Activated T-helper 9 cell treated with anti-CD3 and anti-CD28 coated beads, Interleukin-2, amount 50 U/mL, for 16 hours (primary cell): ENCODE measurements at regions not wholly inside any gene's neighbourhood (a gene's known extent, or its start where the extent isn't known, plus 50 kb on each side); places are given as distances from the start of the nearest gene placed in this dataset.
"Not testable (repeated sequence)": the region's sequence is repeated elsewhere in the genome, so short reads cannot be mapped to it uniquely, and the experiment has no call there.

ENCODE experiments used
- DNase-seq: peaks from one replicate; pipeline ENCODE4 v3.0.0-alpha.2; 2020; ENCODE audit warnings: low read depth

DNA sequence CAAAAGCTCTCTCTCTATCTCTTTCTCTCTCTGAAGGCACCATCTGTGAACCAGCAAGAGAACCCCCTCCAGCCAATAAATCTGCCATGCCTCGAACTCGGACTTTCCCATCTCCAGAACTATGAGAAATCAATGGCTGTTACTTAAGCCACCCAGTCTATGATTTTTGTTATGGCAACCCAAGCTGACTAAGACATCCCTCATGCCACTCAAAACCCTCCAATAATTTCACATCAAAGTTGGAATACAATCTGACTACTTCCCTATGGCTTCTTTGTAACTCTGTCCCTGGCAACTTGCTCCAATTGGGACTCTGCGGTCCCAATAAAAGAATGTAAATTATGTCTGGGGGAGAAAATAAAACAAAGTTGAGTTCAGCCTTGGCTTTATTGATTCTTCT is 265.7 kb downstream of the SHOX start:
- no peak for DNase-seq

DNA sequence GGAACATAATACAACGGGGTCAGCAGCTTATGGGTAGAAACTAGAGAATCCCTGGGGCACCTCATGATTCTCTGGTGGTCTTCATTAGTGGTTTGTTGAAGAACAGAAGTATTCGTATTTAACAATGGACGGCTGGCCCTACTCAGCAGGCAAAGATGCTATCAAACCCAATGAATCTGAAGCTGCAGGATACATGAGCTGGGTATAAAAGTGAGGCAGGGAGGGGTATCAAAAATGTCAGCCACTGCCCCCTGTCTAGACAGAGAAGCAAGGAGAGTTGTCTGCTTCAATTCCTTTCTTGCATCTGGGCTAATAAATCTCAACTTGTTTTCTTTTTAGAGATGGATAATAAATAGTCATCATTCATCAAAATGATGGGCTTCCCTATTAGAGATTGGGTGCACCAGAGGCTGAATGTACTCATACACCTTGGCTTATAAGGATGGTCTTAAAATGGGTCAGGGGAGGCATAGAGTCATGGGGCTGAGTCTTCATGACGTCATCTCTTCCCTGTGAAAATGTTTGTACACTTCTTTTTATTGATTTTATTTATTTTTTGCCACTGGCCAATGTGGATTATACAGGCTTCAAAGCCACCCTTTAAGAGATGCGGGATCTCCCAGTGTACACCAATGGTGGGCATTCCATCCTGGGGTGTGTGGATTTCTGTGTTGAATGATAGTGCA is 259.5 kb downstream of the SHOX start:
- no peak for DNase-seq

DNA sequence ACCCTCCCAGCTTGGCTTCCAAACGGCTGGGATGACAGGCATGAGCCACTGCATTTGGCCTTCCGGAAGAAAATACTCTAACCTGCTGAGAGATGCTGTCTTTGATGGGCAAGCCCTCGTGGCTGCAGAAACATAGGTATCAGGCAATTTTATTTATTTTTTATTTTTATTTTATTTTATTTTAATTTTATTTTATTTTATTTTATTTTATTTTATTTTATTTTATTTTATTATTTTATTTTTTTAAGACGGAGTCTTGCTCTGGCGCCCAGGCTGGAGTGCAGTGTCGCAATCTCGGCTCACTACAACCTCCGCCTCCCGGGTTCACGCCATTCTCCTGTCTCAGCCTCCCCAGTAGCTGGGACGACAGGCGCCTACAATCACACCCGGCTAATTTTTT is 257.1 kb downstream of the SHOX start:
- DNase-seq, result not testable (repeated sequence)

DNA sequence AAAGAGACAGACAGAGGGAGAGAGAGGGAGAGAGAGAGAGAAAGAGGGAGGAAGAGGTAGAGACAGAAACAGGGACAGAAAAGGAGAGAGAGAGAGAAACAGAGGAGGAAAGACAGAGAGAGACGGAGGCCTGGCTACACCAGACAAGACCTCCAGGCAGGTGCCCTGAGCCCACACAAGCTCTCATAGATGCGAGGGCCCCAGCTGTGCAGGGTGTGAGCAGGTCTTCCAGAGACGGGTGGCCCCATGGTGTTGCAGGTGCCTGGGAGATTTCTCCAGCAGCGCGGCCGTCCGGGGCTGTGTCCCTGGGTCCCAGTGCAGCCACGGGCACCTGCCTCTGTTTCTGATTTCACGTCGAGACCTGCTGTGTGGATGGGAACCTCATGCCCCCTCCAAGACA is 253.0 kb downstream of the SHOX start:
- DNase-seq, result no peak

DNA sequence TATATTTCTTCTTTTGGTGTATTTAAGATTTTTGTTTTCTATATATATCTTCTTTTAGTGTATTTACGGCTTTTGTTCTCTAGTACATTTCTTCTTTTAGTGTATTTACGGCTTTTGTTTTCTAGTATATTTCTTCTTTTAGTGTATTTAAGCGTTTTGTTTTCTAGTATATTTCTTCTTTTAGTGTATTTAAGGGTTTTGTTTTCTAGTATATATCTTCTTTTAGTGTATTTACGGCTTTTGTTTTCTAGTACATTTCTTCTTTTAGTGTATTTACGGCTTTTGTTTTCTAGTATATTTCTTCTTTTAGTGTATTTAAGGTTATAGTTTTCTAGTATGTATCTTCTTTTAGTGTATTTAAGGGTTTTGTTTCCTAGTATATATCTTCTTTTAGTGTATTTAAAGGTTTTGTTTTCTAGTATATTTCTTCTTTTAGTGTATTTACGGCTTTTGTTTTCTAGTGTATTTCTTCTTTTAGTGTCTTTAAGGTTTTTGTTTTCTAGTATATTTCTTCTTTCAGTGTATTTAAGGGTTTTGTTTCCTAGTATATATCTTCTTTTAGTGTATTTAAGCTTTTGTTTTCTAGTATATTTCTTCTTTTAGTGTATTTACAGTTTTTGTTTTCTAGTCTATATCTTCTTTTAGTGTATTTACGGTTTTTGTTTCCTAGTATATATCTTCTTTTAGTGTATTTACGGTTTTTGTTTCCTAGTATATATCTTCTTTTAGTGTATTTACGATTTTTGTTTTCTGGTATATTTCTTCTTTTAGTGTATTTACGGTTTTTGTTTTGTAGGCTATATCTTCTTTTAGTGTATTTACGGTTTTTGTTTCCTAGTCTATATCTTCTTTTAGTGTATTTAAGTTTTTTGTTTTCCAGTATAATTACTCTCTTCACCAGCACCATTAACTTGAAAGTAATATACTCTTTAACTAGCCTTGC is 249.4 kb downstream of the SHOX start:
- DNase-seq, result not testable (repeated sequence)

DNA sequence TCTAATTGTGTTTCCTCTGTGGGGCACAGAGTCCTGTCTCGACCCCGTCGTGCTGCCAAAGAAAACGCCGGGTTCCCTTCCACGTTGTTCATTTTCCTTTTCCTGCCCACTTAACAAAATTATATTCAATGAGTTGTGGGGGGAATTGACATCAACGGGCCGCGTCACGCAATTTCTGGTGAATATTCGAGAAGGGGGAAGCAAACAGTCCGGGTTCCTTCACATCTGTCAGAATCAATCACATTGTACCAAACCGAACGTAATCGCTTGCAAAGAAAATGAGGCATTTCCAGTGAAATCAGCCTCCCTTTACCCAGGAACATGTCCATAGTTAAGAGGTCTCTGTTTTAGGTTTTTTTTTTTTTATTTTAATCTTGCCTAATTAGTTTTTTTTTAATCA is 243.5 kb downstream of the SHOX start:
- no peak for DNase-seq

DNA sequence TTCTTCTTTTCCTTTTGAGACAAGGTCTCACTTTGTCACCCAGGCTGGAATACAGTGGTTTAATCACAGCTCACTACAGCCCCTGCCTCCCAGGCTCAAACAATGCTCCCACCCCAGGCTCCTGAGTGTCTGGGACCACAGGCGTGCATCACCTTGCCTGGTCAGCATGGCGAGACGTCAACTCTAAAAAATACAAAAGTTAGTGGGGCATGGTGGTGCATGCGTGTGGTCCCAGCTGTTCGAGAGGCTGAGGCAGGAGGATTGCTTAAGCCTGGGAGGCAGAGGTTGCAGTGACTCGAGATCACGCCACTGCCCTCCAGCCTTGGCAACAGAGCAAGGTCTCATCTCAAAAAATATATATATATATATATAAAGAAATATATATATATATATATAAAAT is 242.4 kb downstream of the SHOX start:
- DNase-seq, result no peak

DNA sequence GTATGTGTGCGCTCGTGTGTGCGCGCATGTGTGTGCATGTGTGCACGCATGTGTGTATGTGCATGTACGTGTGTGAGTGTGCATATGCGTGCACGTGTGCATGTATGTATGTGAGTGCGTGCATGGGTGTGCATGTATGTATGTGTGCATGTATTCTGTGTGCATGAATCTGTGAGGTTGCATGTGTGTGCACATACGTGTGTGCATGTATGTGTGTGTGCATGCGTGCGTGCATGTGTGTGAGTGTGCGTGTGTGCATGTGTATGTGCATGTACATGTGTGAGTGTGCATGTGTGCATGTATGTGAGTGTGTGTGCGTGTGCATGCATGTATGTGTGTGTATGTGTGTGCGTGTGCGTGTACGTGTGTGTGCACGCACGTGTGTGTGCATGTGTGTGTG is 241.5 kb downstream of the SHOX start:
- DNase-seq, result no peak

DNA sequence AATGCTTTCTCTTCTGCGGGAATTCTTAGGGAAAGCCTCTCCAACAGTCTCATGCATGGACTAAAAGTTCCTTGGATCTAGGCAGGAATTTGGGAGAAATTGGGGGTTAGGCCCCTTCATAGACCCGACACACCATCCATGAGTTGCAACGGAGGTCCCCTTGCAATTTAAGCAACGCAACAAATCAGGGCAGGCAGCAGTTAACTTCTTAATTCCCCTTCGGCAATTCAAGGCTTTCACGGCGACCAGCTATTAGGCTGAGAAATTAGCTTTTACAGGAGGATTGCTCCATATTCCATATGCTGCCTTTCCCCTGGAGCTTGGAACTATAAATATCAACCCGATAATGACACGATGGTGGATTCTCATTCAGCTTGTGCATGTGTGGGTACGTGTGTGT is 241.0 kb downstream of the SHOX start:
- no peak for DNase-seq

DNA sequence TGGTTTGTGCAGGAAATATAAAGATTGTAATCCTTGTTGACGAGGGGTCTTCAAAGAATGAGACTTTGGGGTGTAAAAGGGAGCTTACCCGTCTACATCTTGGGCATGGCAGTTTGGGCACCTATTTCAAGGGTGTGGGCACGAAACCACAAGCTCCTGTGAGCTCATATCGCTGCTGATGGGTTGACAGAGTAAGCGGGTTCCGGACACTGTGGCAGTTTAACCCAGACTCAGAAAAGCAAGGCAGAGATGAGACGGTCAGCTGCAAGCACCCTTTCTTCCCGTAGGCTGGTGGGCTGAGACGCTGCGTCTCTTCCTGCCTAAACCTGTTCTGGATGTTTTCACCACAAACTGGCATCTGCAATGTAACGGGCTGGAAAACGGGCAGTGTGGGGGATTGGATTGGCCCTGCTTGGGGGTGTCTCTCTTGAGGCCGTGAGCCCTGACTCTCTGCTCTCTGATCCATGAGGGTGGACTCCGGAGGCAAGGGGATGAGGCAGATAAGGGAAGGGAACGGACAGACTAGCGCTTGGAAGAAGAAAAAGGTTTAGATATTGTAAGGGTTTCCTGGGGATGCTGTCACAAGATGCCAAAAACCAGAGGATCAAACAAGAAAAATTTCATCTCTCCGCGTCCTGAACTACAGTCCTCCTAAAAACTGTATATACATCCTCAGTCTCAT is 237.5 kb downstream of the SHOX start:
- no peak for DNase-seq

DNA sequence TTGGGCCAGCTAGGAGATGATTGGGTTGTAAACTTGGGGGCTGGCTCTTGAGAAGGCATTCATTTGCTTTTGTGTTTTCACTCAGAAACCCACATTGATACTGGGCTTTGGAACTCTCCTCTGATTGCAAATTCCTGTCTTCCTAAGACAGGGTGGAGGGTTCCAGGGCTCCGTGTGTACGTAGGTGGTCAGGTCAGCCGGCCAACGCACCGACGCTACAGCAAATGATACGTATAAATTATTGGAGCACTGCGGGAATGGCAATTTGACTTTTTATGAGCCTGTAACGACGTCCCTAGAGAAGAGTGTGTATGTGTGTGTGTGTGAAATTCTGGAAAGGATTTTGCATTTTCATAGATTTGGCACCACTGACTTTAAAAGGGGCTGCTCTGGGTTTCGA is 236.9 kb downstream of the SHOX start:
- DNase-seq, result no peak

DNA sequence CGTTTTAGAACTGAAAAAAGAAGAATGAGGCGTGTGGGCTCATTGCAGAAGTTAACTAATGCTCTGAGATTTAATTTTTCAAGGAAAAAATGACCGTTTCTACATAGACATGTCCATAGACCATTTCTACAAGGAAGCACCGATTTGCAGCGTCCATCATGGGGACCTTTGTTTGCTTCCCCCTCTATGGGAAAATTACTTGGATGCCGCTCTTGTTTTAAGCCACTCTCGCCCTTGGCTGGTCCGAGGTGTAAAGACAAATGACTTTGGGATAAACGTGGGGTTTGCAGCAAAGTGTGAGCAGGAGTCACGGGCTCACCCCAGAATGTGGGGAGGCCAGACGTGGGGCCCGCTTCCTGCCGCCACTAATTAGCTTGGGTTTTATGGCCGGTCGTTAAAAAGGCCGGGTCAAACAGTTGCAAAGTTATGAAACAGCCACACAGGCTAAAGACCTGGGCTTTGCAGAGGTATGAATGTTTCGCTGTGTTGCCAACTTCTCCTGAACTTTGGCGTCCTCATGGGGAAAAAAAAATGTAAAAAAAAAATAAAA is 235.9 kb downstream of the SHOX start:
- no peak for DNase-seq

DNA sequence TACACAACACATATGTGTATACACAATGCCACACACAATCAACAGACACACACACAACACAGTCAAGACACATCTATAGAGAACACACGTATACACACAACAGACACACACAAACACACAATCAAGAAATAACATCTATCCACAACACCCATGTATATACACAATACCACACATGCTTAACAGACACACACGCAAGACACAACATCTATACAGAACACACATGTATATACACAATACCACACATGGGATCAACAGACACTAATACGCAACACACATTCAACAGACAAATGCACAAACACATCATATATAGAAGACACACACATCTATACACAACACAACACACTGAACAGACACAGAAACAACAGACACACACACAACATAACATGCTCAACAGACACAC is 234.8 kb downstream of the SHOX start:
- DNase-seq, result no peak

DNA sequence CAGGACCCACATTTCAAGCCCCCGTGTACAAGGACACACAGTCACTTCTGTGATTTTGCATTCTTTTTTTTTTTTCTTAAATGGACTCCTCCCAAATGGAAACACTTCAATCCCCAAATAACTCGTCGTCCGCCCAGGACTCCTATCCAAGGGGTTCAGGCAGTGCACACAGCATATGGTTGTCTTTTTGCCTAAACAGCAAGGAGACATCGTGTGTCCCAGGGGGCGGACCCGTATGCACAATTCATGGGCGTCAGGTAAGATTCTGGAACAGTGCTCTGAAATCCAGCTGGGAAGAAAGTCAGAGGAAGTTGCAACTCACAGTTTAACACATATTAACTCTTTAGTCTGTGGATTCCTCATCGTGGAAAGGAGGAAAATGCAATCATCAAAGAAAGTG is 231.3 kb downstream of the SHOX start:
- no peak for DNase-seq

DNA sequence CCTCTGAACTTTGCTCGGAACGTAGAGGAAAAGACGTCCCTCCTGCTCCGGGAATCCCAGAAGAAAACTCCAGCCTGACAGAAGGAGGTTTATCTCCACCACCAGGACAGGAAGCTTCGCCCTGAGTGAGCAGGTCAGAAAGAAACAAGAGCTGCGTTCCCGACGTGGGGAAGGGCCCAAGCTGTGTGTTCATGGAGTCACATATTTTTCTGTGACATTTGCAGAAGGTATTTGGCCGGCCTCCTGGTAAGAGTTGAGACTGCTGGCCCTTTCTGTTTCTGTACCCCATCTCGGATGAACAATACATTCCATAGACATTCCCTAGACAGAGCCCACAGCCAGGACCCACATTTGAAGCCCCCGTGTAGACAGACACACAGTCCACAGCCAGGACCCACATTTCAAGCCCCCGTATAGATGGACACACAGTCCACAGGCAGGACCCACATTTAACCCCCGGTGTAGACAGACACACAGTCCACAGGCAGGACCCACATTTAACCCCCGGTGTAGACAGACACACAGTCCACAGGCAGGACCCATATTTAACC is 230.8 kb downstream of the SHOX start:
- no peak for DNase-seq

DNA sequence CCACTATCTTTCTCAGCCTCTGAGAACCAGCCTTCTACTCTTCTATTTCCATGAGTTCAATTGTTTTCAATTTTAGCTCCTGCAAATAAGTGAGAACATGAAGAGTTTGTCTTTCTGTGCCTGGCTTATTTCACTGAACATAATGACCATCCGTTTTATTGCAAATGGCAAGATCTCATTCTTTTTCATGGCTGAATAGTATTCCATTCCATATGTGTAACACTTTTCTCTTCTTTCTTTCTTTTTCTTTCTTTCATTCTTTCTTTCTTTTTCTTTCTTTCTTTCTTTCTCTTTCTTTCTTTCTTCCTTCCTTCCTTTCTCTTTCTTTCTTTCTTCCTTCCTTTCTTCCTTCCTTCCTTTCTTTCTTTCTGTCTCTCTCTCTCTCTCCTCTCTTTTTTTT is 228.7 kb downstream of the SHOX start:
- DNase-seq, result no peak

DNA sequence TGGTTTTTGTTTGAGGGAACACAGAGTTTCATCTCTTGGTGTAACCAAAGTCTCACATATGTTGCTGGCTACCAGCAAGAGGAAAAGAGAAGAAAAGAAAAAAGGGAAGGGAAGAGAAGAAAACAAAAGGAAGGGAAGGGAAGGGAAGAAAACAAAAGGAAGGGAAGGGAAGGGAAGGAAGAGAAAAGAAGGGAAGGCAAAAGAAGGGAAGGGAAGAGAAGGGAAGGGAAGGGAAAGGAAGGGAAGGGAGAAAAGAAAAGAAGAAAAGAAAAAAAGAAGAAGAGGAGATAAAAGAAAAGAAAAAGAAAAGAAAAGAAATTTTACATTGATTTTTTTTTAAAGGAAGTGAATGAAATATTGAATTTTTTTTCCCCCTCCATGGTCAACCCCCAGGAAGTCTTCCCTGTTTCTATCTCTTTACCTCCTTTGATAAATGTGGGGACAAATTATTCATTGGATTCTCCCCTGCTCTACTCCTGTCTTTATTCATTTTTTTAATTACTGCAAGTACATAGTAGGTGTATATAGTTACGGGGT is 228.0 kb downstream of the SHOX start:
- DNase-seq, result no peak

DNA sequence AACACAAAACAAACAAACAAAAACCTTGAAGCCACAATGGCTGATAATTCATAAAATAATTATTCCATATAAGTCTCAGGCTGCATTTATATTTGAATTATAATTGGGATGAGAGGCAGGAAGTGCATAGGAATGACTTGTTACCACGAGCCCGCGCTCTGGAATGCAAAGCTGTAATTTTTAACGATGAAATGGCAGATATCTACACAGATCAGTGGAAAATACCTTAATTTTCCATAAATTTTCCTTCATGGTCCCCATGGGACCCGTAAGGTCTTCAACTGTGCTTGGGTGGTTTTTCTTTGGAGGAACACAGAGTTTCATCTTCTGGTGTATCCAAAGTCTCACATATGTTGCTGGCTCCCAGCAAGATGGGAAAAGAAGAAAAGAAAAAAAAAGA is 226.8 kb downstream of the SHOX start:
- DNase-seq, result no peak

DNA sequence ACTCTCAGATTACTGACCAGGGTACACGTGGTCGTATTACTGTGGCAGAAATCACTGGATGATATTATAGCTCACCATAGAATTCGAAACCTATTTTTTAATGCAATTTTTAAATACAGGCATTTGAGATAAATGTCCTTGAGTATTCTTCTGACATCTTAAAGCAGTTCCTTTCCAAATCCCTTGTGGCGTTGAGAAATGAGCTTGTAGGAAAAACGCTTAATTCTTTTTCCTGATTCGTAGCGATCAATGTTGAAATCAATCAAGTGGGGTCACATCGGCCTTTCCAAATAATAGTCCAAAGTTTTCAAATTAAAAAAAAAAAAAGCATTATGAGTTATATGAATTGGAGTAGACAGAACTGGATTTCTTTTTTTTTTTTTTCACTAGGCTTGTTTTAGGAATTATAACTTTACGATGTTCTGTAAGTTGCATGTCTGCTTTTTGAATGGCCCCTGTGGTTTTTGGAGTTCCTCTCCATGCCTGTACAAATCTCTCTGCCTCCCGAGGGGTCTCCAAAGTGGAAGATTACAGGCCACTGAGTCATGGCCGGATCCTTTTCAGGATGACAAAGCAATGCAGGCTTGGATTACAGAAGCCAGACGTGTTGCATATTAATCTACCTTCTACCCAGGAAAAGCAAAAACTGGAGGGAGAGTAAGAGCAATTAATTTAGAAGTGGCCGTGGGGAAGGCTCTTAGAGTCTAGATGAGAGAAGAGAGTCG is 226.1 kb downstream of the SHOX start:
- no peak for DNase-seq

DNA sequence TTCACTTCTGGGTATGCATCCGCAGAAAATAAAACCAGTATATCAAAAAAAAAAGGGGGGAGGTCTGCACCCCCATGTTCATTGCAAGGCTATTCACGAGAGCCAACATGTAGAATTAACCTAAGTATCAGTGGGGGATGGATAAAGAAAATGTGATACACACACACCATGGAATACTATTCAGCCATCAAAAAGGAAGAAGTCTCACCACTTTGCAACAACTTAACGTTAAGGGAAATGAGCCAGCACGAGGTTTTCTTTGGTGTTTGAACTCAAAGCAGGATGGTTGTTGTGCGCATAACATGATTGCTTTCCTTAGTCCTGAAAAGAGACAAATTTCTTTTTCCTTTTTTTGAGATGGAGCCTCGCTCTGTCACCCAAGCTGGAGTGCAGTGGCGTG is 222.7 kb downstream of the SHOX start:
- DNase-seq, result no peak

DNA sequence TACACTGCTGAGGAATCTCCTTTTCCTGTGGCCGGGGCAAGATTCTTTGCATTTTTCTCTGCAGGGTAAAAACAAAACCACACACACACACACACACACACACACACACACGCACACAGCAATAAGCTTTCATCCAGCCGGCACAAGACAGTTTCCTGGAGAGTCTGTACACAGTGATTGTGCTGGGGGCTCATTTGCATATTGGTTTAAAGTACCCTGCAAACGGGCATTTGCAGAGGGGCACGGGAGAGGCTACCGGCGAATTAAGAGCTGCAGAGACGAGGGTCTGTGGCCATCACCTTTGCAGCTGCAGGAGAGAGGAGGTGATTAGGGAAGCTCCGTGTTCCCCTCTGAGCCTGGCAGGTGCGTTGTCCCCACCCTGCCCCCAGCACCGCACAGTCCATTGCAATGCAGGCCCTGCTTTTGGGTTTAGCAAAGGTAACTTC is 219.9 kb downstream of the SHOX start:
- no peak for DNase-seq
